OCI-LY3 (cell line): ENCODE measurements at regions not wholly inside any gene's neighbourhood (a gene's known extent, or its start where the extent isn't known, plus 50 kb on each side); places are given as distances from the start of the nearest gene placed in this dataset.

Experiments
- H2AFZ ChIP-seq: fragments of 200-600, 300-600 bp; shearing (Covaris generic); 2 replicates; pipeline ENCODE4 v1.6.0; 2014; ENCODE audit warnings: antibody characterized with exemption, low read depth, low read length
- H3K27ac ChIP-seq: fragments of 200-600, 300-600 bp; sonication (generic); 2 replicates; pipeline ENCODE4 v1.5.1; 2014; ENCODE audit warnings: mild to moderate bottlenecking, low read length, moderate library complexity, mixed read lengths
- H3K27me3 ChIP-seq: fragments of 200-600, 300-600 bp; sonication (generic); 2 replicates; pipeline ENCODE4 v1.6.1; 2014; ENCODE audit warnings: low read depth, low read length, mixed read lengths
- H3K36me3 ChIP-seq: fragments of 200-600, 300-600 bp; sonication (generic); replicated peaks from 2 replicates; pipeline ENCODE3; 2014; ENCODE audit warnings: low read depth, low read length, mixed read lengths
- H3K4me1 ChIP-seq: fragments of 300-600, 200-600 bp; sonication (generic); 2 replicates; pipeline ENCODE4 v1.6.1; 2014; ENCODE audit warnings: low read length, mixed read lengths
- H3K4me2 ChIP-seq: fragments of 200-600, 300-600 bp; sonication (generic); 2 replicates; pipeline ENCODE4 v1.6.1; 2014; ENCODE audit warnings: low read length, mixed read lengths
- H3K4me3 ChIP-seq: fragments of 300-600, 200-600 bp; sonication (generic); 2 replicates; pipeline ENCODE4 v1.5.1; 2014; ENCODE audit warnings: antibody characterized with exemption, mild to moderate bottlenecking, low read length, moderate library complexity
- H3K79me2 ChIP-seq: fragments of 300-600, 200-600 bp; shearing (Covaris generic); 2 replicates; pipeline ENCODE4 v1.6.1; 2014; ENCODE audit warnings: mild to moderate bottlenecking, low read length, mixed read lengths
- H3K9ac ChIP-seq: fragments of 300-600, 200-600 bp; shearing (Covaris generic); 2 replicates; pipeline ENCODE4 v1.6.0; 2014; ENCODE audit warnings: mild to moderate bottlenecking, low read length, moderate library complexity
- H3K9me3 ChIP-seq: fragments of 200-600, 300-600 bp; shearing (Covaris generic); 2 replicates; pipeline ENCODE4 v1.6.1; 2014; ENCODE audit warnings: low read length, mixed read lengths; ENCODE audit not compliant: insufficient read depth
- H4K20me1 ChIP-seq: fragments of 200-600, 300-600 bp; sonication (generic); 2 replicates; pipeline ENCODE4 v1.6.1; 2016; ENCODE audit warnings: low read length, mixed read lengths; ENCODE audit not compliant: insufficient read depth
- CTCF ChIP-seq: fragments of 200-600, 300-600 bp; sonication (generic); IDR thresholded peaks from 2 replicates; pipeline ENCODE4 v1.5.1; 2014; ENCODE audit warnings: antibody characterized with exemption, low read length, low read depth
- EZH2phosphoT487 ChIP-seq: fragments of 200-600 bp; shearing (Covaris generic); IDR thresholded peaks from 2 replicates; pipeline ENCODE4 v1.6.1; 2018; ENCODE audit warnings: antibody characterized with exemption, mixed run types, low read depth

GRCh38 chr1:195790514-195791168, 817.6 kb downstream of the KCNT2 start:
- Histone ChIP-seq H3K4me3 (no peak overlapping the region), H3K9ac (no peak overlapping the region), H3K4me2 (no peak overlapping the region), H3K27ac (no peak overlapping the region), H3K9me3 (no peaks in the 10 kb centered on the region), H3K79me2 (no peaks in the 10 kb centered on the region), H3K27me3 (no peaks in the 10 kb centered on the region), H3K36me3 (no peaks in the 10 kb centered on the region), H3K4me1 (no peaks in the 10 kb centered on the region), H2AFZ (no peak overlapping the region), H4K20me1 (no peaks in the 10 kb centered on the region)
- TF ChIP-seq CTCF (no peak), EZH2phosphoT487 (no peak)

- Histone ChIP-seq H3K4me1 (no peaks in the 10 kb centered on the region), H2AFZ (no peak overlapping the region)
Observed at GRCh38 chr1:195789321-195789720, 818.9 kb downstream of the KCNT2 start.

GRCh38 chr1:195788721-195789120, 819.5 kb downstream of the KCNT2 start:
- Histone ChIP-seq H3K36me3 (no peaks in the 10 kb centered on the region), H3K79me2 (no peaks in the 10 kb centered on the region)
- TF ChIP-seq CTCF: no peak
- no peak for TF ChIP-seq EZH2phosphoT487

More at GRCh38 chr1:195789321-195789720, 818.9 kb downstream of the KCNT2 start:
- no peaks in the 10 kb centered on the region for H3K27me3 ChIP-seq
- no peak overlapping the region for H3K9ac ChIP-seq
- no peaks in the 10 kb centered on the region for H3K36me3 ChIP-seq
- no peaks in the 10 kb centered on the region for H4K20me1 ChIP-seq
- no peak for TF ChIP-seq EZH2phosphoT487
- TF ChIP-seq CTCF: no peak
- H3K4me3 ChIP-seq: no peak overlapping the region
- no peak overlapping the region for H3K4me2 ChIP-seq
- no peaks in the 10 kb centered on the region for H3K79me2 ChIP-seq
- no peak overlapping the region for H3K27ac ChIP-seq
- no peaks in the 10 kb centered on the region for H3K9me3 ChIP-seq

GRCh38 chr1:195785830-195786229, 822.4 kb downstream of the KCNT2 start:
- H2AFZ ChIP-seq: no peak overlapping the region
- H3K9ac ChIP-seq: no peak overlapping the region
- no peak overlapping the region for H3K27ac ChIP-seq
- H4K20me1 ChIP-seq: no peaks in the 10 kb centered on the region
- no peaks in the 10 kb centered on the region for H3K27me3 ChIP-seq
- no peaks in the 10 kb centered on the region for H3K4me1 ChIP-seq
- H3K79me2 ChIP-seq: no peaks in the 10 kb centered on the region
- no peak overlapping the region for H3K4me2 ChIP-seq
- TF ChIP-seq CTCF (no peak), EZH2phosphoT487 (no peak)
- no peak overlapping the region for H3K4me3 ChIP-seq
- no peaks in the 10 kb centered on the region for H3K36me3 ChIP-seq
- H3K9me3 ChIP-seq: no peaks in the 10 kb centered on the region

More at GRCh38 chr1:195788721-195789120, 819.5 kb downstream of the KCNT2 start:
- Histone ChIP-seq H4K20me1 (no peaks in the 10 kb centered on the region), H3K4me3 (no peak overlapping the region), H3K27ac (no peak overlapping the region), H3K9ac (no peak overlapping the region), H3K27me3 (no peaks in the 10 kb centered on the region), H3K9me3 (no peaks in the 10 kb centered on the region), H3K4me1 (no peaks in the 10 kb centered on the region), H3K4me2 (no peak overlapping the region), H2AFZ (no peak overlapping the region)
